ENCODE measurements at regions not wholly inside any gene's neighbourhood (a gene's known extent, or its start where the extent isn't known, plus 50 kb on each side); places are given as distances from the start of the nearest gene placed in this dataset.

DNA sequence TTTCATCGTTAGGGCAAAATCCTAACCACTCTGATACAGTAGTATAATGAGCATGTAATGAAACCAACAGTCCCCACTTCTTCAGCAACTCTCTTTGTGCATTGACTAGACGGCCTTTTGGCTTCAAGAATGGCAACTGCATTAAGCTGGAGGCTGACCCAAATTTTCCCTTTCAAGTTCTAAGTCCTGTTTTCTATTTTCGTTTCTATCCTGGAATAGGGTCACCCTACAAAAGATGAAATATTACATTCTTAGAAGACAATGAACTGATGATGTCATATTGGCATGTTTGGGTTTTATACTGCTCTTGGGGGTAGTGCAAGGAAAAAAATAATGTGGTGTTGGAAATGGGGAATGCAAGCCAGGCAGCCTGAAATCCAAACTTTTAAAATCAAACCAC lies 254.4 kb downstream of the ETAA1 start:
- TF ChIP-seq, protein P1, sequence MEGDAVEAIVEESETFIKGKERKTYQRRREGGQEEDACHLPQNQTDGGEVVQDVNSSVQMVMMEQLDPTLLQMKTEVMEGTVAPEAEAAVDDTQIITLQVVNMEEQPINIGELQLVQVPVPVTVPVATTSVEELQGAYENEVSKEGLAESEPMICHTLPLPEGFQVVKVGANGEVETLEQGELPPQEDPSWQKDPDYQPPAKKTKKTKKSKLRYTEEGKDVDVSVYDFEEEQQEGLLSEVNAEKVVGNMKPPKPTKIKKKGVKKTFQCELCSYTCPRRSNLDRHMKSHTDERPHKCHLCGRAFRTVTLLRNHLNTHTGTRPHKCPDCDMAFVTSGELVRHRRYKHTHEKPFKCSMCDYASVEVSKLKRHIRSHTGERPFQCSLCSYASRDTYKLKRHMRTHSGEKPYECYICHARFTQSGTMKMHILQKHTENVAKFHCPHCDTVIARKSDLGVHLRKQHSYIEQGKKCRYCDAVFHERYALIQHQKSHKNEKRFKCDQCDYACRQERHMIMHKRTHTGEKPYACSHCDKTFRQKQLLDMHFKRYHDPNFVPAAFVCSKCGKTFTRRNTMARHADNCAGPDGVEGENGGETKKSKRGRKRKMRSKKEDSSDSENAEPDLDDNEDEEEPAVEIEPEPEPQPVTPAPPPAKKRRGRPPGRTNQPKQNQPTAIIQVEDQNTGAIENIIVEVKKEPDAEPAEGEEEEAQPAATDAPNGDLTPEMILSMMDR (conservative IDR thresholded peaks at IDR 0.05; ENCODE audit: low read length), result no peak
- DNase-seq (ENCODE audit: low read depth), result no peak
- no peak overlapping the region for H3K4me3 ChIP-seq (ENCODE audit: low read length)

DNA sequence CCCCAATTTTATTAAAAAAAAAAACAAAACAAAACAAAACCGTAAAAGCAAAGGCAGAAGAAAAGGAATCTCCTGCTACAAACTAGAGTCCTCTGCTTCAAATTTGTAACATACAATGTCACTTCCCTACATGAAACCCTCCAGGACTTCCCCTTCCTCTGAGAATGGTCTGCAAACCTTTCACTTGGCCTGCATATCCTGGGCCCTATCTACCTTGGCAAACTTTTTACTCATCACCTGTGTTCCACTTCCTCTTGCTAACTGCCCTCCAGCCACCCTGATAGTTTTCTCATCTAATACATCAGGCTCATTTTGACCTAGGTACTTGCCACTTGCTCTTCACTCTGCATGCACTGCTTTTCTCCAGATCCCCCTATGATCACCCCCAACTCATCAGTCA lies 255.5 kb downstream of the ETAA1 start:
- H3K4me3 ChIP-seq (ENCODE audit: low read length), result no peak overlapping the region
- no peak for DNase-seq (ENCODE audit: low read depth)
- TF ChIP-seq, protein P1 (conservative IDR thresholded peaks at IDR 0.05; ENCODE audit: low read length), result no peak

DNA sequence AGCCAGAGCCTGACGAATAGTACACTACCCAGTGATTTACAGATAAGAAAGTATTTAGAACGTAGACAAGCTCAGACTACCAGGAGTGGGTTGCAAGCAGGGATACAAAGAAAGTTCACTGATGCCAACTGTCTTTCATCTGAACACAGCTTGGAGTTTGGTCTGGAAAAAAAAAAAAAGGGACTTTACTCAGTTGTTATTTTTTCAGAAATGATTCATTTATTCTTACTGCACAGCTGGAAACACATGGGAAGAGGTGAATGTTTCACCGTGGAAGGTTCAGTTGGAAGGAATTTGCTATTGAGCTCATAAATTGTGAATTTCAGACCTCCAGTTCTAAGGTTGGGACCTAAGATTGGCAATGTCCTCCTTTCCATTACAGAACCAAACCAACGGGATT lies 259.7 kb downstream of the ETAA1 start:
- no peak overlapping the region for H3K4me3 ChIP-seq (ENCODE audit: low read length)
- no peak for DNase-seq (ENCODE audit: low read depth)
- TF ChIP-seq, protein P1 (conservative IDR thresholded peaks at IDR 0.05; ENCODE audit: low read length), result no peak

DNA sequence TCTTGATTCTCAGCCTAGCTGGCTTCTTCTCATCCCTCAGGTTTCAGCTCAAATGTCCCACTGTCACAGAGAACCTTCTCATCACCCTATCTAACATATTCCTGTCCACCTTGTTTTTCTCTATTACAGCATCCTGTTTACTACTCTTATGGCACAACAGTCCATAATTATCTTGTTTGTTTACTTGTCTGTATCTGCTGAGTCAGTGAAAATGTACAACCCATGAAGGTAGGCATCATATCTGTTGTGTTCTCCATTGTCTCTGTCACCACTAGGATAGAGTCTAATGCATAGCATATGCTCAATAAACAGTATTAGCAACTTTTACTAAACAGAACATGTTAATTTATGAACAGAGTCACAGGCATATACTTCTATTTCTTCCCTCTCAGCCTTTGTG lies 261.7 kb downstream of the ETAA1 start:
- TF ChIP-seq, protein P1 (conservative IDR thresholded peaks at IDR 0.05; ENCODE audit: low read length), result no peak
- H3K4me3 ChIP-seq (ENCODE audit: low read length), result no peak overlapping the region
- no peak for DNase-seq (ENCODE audit: low read depth)

DNA sequence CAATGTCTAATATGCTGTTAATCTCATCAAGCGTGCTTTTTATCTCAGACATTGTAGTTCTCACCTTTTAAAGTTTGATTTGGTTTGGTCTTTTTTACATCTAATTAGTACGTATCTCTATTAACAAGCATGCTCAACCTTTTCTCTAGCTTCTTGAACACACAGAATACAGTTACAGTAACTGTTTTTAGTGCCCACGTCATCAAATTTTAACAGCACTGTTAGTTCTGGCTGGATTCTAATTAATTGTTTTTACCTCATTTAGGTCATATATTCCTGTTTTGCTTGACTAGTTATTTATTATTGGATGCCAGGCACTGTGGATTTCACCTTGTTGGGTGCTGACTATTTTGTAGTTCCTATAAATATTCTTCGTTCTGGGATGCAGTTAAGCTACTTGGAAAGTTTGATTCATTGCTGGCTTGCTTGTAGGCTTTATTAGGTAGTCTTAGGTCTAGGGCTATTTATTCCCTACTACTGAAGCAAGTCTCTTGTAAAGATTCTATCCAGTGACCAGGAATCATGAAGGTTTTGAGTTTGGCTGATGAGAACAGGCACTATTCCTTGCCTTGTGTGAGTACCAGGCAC lies 263.0 kb downstream of the ETAA1 start:
- TF ChIP-seq, protein P1 (conservative IDR thresholded peaks at IDR 0.05; ENCODE audit: low read length), result no peak
- H3K4me3 ChIP-seq (ENCODE audit: low read length), result no peak overlapping the region
- DNase-seq (ENCODE audit: low read depth), result no peak

DNA sequence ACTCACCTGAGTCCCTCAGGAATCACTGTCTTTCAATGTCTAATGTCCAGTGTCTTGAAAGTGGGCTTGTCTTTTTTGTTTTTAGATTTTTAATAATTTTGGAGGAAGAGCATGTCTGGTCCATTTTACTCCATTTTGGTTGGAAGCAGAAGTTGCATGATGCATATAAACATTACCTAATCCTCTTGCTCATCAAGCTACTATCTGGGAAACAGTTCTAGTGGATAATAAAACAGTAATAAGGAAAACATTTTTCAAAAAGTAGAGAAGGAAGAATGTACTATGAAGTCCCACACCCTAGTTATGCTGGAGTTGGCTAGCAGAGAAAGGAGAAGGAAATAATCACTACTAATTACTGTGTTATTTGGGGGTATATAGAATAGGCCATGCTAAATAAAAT lies 263.7 kb downstream of the ETAA1 start:
- H3K4me3 ChIP-seq (ENCODE audit: low read length), result no peak overlapping the region
- peak; percentile 34 for DNase-seq (ENCODE audit: low read depth)
- TF ChIP-seq, protein P1 (conservative IDR thresholded peaks at IDR 0.05; ENCODE audit: low read length), result no peak

DNA sequence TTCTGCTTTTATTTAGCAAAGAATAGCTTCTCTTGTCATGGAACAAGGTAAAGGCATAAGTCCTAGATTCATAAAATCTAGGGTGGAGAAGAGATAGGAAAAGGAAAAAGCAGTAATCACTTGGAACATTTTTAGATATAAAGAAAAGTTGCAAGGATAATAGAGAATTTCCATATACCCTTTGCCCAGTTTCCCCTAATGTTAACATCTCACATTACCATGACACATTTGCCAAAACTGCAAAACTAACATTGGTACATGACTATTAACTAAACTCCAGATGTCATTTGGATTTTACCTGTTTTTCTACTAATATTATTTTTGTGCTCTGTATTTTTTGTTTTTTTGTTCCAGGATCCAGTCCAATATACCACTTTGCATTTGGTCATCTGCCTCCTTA lies 265.1 kb downstream of the ETAA1 start:
- TF ChIP-seq, protein P1 (conservative IDR thresholded peaks at IDR 0.05; ENCODE audit: low read length), result no peak
- no peak for DNase-seq (ENCODE audit: low read depth)
- no peak overlapping the region for H3K4me3 ChIP-seq (ENCODE audit: low read length)
